Left ventricle myocardium superior (tissue), 1 donor: ENCODE measurements at regions not wholly inside any gene's neighbourhood (a gene's known extent, or its start where the extent isn't known, plus 50 kb on each side); places are given as distances from the start of the nearest gene placed in this dataset.
"Not testable (repeated sequence)": the region's sequence is repeated elsewhere in the genome, so short reads cannot be mapped to it uniquely, and the experiment has no call there.

ENCODE experiments used
- ATAC-seq: fragments of 200-7000 bp; cut with Tn5 transposase; one replicate; pipeline ENCODE4 v1.9.1; 2020; ENCODE audit warnings: mild to moderate bottlenecking, moderate library complexity
- DNase-seq: peaks from one replicate; pipeline ENCODE4 v3.0.0-alpha.2; 2020
- intact Hi-C: fragments of 100-400 bp; cut with micrococcal nuclease; formaldehyde crosslinking; loops from one replicate; pipeline ENCODE4 v1.11.0; 2022
- donor health status: DM: no; HTN: yes; CAD: no; lungs with severe emphysema.

DNA sequence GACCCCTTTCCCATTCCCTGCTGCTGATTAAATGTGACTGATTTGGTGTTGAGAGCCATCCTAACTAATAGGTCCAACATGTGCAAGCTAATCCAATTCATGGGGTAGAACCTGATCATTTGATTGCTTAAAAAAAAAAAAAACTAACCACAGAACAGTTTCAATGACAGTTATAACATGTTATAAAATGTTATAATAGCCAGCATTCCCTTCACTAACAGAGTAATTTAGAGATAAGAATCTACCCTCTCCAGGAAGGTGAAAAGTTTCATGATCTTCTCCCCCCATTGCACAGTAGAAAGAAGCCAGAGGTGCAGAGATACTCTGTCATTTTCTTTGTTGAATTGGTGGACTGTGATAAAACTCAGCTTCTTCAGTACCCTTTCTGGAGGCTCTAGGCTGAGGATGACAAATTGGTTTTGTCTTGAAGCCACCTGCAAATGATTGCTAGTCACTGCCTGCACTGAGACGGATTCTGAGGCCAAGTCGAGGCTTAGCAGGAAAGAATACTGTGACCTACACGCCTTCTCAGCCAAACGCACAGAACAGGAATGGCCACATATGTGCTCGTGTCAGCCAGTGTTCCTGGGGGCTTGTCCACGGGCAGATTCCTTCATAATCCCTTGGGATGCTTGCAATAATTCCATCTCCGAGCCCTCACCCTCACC lies 215.7 kb upstream of the IRF2BP2 start:
- intact Hi-C loops: no loop called here
- DNase-seq (no peak), ATAC-seq (no peak)

DNA sequence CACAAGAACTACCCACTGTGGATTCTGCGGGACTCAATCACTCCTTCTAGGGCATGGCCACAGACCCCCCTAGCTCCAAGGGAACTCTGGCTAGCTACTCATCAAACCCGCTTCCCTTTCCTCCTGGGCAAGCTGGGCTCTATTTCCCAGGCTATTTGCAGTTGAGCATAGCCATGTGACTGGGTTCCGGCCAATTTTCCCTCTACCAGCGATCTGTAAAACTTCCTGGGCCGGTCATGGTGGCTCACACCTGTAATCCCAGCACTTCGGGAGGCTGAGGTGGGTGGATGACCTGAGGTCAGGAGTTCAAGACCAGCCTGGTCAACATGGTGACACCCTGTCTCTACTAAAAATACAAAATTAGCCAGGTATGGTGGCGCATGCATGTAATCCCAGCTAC lies 214.9 kb upstream of the IRF2BP2 start:
- DNase-seq, ATAC-seq, intact Hi-C loops: not testable (repeated sequence)

DNA sequence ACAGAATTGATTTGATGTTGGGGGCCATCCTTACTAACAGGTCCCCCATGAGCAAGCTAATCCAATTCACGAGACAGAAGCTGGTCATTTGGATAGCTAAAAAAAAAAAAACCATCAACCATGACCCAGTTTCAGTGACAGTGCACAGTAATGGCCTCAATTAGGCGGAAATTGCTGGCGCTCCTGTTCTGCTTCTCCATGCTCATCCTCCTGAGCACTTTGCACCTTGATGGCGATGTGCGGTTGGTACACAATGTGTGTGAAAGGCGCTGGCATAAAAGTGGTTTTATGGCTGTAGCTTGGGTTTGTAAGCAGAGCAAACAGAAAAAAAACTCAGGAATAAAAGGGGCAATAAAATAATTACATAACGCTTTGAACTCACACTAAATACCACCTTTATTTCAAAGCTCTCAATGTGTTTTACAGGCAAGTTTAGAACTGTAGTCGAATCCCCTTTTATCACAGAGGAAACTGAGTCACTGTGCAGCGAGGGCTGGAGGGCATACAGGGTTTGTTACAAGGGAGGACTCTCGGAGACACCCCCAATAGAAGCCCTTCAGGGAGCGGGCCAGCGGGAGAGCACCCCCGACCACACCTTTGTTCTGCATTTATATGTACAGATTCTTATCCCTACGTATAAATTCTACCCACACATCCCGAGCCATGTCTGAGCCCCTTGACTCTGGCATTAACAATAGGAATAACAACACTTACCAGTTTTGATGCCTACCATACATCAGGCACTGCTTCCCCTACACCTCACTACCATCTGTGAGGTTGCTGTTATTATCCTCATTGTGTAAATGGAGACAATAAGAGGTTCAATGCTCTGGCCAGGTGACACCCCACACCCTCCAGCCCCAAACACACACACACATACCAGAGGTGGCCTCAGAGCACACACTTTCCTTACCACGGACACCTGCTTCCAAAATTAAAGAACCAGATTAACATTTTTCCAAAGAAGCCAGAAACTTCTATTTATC lies 213.5 kb upstream of the IRF2BP2 start:
- intact Hi-C loops: no loop called here
- no peak for DNase-seq
- no peak for ATAC-seq

DNA sequence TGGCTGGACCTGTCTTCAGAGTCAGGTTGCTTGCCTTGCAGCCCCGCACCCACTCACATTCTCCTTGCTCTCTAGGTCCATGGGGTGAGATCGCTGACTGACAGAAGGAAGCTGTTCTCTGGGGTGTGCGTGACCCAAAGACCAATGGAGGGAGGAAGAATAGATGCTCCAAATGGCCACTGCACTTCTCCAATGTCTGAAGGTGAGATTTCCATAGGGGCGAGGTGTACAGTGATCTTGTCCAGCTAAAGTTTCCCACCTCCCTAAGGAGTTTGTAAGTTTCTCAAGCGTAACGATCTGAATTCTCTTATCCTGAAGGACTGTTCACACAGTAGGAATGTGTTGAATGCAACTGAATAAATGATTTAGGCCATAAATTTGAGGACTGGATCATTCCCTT lies 211.9 kb upstream of the IRF2BP2 start:
- no peak for ATAC-seq
- intact Hi-C loops: no loop called here

DNA sequence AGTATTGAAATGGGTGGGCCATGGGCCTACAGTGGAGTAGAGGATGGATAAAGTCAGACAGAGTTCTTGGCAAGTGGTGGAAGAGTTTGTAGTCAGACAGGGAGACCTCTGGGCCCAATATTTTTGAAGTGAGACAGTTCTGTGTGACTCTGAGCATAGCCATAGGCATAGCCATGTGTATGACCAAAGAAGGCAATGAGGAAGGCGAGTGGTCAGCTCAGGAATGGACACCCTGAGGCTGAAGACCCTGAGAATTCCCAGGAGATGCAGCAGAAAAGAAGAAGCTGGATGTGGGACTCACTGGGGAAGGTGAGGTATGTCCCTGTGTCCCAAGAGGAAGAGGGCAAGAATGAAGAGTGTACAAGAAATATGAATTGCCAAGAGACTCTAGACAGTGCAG lies 210.6 kb upstream of the IRF2BP2 start:
- intact Hi-C loops: no loop called here
- no peak for ATAC-seq
- no peak for DNase-seq

More for the DNA sequence above, 211.9 kb upstream of the IRF2BP2 start:
- no peak for DNase-seq

DNA sequence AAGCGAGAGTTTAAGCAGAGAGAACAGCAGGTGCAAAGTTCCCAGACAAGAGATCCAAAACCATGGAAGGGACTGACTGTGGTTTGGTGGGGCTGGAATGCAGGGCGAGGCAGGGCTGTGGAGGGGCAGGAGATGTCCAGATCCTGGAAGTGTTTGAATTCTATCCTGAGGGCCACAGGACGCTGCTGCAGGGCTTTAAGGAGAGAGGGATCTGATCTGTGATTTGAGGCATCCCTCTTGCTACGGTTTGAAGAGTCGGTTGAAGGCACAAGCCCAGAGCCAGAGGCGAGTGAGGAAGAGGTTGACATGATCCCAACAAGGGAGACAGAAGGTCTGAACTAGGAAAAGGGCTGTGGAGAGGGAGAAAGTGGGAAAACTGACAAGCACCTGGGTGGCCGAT lies 209.9 kb upstream of the IRF2BP2 start:
- ATAC-seq, intact Hi-C loops, DNase-seq: not testable (repeated sequence)

DNA sequence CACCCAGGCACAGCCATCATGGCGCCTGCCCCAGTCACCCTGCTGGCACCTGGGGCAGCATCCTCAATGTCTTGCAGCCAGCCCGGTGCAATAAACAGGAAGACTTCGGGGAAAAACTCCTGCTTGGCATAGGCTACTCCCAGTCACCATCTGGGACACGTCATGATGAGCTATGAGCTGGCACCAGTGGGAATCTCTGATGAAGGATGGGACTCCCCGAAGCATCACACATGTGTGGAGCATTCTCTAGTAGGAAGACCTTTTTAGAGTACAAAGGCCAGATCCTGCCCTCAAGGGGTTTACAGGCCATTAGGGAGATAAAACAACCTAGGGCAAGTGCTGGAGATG lies 208.0 kb upstream of the IRF2BP2 start:
- DNase-seq, intact Hi-C loops, ATAC-seq: not testable (repeated sequence)

DNA sequence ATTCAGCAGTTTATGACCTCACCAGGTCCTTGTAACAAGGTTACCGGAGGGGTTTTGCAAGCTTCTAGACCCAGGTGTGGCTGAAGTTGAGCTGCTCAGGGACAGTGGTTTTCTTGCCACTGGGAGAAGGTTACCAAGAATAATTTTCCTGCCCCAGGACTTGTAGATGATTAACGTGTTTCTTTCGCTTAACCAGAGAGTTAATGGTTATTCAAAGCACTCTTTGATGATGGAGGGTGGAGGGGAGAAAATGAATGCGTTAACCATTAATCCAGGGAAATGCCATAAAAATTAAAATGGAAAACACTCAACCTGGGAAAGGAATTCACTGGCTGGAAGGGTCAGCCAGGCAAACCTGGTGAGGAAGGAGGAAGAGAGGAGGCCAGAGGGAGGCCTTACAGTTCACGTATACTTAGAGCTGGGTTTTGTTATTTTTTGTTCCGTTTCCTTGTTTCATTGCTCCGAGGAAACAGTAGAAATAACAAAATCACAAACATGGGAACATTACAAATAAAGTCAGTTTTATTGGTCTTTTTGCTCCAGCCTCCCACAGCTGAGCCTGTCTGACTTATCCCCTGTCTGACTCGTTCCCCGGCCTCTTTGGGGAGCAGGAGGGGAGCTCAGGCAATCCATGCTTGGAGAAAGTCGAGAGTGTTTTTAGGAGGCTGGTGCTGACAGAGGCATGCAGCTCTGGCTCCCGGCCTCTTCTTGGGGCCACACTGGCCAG lies 207.5 kb upstream of the IRF2BP2 start:
- DNase-seq, intact Hi-C loops, ATAC-seq: not testable (repeated sequence)

DNA sequence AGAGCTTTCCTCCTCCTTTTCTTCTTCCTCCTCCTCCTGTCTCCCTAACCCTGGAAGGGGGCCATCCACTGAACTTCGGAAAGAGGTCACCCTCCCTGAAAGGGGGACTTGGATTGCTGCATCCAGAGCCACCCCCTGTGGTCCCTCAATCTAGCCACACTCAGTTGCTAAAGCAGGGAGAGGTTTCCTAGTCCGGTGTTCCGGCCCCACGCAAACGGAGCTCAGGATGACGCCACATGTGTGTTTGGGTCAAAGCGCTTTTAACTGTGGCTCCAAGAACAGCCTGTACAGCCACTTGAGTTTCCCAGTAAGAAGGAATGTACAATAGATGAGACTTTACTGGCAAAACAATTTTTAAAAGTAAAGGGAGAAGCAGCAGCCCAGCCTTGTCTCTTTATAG lies 206.9 kb upstream of the IRF2BP2 start:
- intact Hi-C loops: not testable (repeated sequence)
- DNase-seq (peak; percentile 61), ATAC-seq (peak; percentile 84)

DNA sequence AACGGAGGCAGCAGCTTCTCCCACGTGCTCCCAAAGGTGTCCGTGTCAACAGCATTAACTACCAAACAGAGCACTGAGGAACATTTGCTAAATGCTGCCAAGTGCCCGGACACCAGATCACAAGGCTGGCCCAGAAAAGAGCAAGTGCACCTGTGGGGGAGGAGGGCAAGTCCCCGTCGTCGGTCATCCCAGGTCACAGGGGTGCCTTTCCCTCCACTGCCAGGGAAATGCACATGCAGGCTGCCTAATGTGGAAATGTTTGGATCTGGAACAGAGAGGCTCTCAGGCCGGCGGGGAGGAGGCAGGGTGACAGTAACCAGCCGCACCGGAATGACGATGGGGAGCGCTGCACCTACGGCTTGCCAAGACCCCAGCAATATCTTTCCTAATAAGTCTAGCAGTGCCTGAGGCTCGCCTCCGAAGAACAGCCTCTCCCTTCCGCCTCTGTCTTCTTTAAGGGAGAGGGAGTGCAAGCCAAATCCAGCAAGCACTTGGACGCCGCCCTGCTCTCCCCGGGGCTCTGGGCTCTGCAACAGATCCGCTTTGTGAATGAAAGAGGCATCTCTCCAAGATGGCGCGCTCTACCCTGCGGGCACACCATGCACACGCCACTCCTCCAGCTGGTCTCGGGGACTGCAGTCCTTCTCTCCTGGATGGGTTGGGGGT lies 206.3 kb upstream of the IRF2BP2 start:
- ATAC-seq (peak; percentile 88), DNase-seq (peak; percentile 84)
- intact Hi-C loops: not testable (repeated sequence)

DNA sequence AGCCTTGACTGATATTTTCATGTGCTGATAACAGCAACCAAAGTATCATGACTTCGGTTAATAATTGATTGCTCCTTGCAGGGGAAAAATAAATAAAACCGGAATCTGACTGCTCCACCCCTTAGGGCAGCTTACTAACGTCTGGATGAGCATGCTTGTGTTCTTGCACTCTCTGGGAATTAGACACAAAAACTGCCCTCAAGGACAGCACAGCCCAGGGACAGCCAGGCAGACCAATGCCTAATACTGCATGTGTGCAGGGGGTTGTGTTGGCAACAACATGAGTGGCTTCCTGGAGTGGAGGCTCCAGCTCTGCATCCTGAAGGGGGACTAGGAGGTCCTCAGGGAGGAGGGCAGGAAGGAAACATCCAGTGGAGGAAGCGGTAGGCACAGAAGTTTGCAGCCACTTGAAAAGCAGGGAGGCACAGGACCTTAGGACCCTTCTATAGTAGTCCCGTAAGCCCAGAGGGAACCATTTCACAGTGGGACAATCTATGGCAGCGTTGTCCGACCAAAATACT lies 205.4 kb upstream of the IRF2BP2 start:
- intact Hi-C loops, ATAC-seq, DNase-seq: not testable (repeated sequence)

DNA sequence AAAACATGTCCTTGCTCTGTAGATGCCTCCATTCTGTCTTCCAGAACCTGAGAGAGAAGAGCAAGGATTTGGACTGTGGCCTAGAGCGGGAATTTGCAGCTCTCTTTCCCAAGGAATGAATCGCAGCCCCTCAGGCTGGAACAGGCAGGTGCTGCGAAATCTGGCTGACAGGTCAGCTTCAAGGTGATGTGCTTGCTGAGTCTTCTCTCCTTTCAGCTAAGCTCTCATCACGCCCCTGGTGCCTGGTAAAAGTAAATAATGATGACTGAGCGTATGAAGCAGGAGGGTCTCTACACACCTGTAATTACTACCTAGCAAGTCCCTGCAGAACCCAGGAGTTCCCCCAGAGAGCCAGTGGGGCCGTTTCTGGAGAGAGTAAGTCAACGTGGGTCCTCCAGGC lies 204.3 kb upstream of the IRF2BP2 start:
- intact Hi-C loops, DNase-seq, ATAC-seq: not testable (repeated sequence)

DNA sequence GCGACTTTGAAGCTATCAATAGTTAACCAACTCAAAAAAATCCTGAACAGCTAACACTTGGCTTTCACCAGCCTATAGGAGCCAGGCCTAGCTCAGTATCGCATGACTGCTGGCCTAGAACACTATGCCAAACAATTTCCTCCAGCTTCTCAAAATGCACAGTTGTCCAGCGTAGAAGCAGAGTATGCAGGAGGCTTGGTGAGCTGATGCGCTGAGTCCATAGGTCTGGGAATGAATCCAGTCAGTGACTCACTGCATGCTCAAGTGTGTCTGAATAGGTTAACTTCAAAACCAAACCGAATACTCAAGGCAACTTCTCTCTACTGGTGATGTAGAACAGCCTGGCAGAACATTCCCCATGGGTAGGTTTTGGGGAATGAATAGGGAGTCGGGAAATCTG lies 201.8 kb upstream of the IRF2BP2 start:
- ATAC-seq, intact Hi-C loops, DNase-seq: not testable (repeated sequence)

DNA sequence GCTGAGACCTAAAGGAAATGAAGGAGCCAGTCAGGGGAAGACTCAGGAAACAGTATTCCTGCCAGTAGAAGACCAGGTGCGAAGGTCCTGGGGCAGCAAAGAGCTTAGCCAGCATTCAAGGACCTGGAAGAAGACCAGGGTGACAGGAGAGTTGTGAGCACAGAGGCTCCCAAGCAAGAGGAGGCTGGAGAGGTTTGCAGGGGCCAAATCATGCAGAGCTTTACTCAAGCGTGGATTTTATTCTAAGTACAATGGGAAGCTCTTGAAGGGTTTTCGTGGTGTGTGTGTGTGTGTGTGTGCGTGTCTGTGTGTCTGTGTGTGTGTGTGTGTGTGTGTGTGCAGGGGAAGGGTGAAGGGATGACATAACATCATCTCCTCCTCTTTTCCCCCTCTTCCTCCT lies 200.7 kb upstream of the IRF2BP2 start:
- intact Hi-C loops, DNase-seq: not testable (repeated sequence)

DNA sequence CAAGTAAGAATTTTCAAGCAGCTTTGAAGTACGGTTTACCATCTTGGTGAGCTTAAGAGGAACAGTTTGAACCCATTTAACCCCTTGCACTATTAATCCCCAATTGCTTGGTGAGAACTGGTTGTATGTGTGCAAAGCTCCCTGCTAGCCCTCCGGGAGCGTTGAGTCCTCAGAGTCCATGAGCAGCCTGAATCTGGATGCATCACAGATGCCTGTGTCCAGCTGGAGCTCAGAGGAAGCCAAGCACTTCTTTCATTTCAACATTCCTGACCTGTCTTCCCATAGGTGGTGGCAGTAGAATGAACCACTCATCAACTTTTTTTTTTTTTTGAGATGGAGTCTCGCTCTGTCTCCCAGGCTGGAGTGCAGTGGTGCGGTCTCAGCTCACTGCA lies 199.9 kb upstream of the IRF2BP2 start:
- peak; percentile 70 for ATAC-seq
- intact Hi-C loops, DNase-seq: not testable (repeated sequence)

More for the DNA sequence above, 200.7 kb upstream of the IRF2BP2 start:
- not testable (repeated sequence) for ATAC-seq

DNA sequence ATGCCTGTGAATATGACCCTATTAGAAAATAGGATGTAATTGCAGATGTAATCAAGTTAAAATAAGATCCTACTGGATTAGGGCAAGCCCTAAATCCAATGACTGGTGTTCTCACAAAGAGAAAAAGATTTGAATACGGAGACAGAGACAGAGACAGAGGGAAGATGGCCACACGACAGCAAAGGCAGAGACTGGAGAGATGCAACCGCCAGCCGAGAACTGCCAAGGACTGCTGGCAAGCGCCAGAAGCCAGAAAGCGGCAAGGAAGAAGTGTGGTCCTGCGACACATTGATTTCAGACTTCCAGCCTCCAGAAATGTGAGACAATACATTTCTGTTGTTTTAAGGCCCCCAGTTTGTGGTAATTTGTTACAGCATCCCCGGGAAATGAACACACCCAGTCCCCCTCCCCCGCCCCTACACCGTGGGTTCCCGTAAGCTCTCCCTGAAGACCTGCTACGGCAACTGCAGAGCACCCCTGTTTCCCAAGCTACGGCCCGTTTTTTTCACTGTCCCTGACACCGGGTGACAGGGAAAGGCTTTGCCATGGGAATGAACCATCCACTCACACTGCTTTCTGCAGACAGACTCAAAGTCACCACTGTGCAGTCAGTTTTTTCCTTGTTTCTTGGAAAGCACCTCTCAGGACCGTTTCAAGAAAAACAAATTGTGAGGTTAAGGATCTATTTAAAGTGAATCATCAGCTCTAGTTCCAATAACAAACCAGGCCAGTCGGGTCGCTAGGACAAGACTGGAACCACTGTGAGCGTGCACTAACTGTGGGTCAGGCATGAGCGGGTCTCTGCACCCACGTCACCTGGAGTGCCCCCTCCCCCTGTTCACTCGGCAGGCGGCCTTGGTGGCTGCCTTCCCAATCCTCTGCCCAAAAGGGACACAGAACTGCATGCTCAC lies 199.2 kb upstream of the IRF2BP2 start:
- DNase-seq: peak; percentile 31
- ATAC-seq: peak; percentile 74
- intact Hi-C loops: not testable (repeated sequence)

DNA sequence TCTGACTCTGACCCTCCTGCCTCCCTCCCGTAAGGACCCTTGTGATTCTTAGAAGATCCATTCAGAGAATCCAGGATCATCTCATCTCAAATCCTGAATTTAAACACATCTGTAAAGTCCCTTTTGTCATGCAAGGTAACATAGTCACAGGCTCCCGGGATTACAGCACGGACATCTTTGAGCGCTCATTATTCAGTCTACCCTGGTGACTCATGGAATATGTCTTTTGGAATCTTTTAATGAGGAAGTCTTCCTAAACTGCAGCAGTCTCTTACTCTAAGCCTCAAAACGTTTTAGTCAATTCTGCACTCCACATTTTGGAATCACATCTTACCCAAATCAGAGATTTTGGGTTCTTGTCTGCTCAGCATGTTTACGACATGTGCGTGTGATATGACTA lies 198.5 kb upstream of the IRF2BP2 start:
- DNase-seq, ATAC-seq, intact Hi-C loops: not testable (repeated sequence)

DNA sequence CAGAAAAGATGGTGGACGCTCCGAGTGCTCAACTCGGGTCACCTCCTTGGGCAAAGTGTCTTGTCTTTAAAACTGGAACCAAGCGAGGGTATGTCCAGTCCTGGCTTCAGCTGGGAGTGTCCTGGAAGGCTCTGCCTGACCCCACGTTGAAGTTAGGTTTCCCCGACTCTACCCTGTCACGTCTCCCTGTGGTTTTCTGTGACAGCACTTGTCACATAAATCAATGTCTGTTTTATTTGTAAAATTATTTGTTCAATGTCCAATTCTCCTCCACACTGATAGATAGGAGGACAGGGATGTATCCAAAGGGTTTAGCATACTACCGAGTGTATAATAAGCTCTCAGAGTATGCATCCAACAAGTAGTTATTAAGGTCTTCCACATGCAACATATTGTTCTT lies 197.7 kb upstream of the IRF2BP2 start:
- intact Hi-C loops, ATAC-seq, DNase-seq: not testable (repeated sequence)
